LNCaP clone FGC (cell line): ENCODE measurements at regions not wholly inside any gene's neighbourhood (a gene's known extent, or its start where the extent isn't known, plus 50 kb on each side); places are given as distances from the start of the nearest gene placed in this dataset.

Source experiments
- DNase-seq: peaks from one replicate; pipeline ENCODE4 v3.0.0-alpha.2; 2011; ENCODE audit warnings: low read depth
- H3K4me3 ChIP-seq: 2 replicates; pipeline ENCODE4 v1.5.1; 2011; ENCODE audit warnings: mild to moderate bottlenecking, low read depth, low read length, control low read depth
- TF ChIP-seq, protein P1 (sequence below): IDR thresholded peaks from 2 replicates; pipeline ENCODE4 v1.5.1; 2012; ENCODE audit warnings: mild to moderate bottlenecking; ENCODE audit not compliant: control insufficient read depth, insufficient read depth; ENCODE audit errors: extremely low read depth

GRCh38 chr4:3818371-3818770, 52.2 kb downstream of the ADRA2C start:
- H3K4me3 ChIP-seq: no peak overlapping the region
- DNase-seq: no peak
- TF ChIP-seq, protein P1, sequence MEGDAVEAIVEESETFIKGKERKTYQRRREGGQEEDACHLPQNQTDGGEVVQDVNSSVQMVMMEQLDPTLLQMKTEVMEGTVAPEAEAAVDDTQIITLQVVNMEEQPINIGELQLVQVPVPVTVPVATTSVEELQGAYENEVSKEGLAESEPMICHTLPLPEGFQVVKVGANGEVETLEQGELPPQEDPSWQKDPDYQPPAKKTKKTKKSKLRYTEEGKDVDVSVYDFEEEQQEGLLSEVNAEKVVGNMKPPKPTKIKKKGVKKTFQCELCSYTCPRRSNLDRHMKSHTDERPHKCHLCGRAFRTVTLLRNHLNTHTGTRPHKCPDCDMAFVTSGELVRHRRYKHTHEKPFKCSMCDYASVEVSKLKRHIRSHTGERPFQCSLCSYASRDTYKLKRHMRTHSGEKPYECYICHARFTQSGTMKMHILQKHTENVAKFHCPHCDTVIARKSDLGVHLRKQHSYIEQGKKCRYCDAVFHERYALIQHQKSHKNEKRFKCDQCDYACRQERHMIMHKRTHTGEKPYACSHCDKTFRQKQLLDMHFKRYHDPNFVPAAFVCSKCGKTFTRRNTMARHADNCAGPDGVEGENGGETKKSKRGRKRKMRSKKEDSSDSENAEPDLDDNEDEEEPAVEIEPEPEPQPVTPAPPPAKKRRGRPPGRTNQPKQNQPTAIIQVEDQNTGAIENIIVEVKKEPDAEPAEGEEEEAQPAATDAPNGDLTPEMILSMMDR: no peak

GRCh38 chr4:3819210-3819919, 53.2 kb downstream of the ADRA2C start:
- H3K4me3 ChIP-seq: no peak overlapping the region
- TF ChIP-seq, protein P1: no peak
- DNase-seq: no peak

DNA sequence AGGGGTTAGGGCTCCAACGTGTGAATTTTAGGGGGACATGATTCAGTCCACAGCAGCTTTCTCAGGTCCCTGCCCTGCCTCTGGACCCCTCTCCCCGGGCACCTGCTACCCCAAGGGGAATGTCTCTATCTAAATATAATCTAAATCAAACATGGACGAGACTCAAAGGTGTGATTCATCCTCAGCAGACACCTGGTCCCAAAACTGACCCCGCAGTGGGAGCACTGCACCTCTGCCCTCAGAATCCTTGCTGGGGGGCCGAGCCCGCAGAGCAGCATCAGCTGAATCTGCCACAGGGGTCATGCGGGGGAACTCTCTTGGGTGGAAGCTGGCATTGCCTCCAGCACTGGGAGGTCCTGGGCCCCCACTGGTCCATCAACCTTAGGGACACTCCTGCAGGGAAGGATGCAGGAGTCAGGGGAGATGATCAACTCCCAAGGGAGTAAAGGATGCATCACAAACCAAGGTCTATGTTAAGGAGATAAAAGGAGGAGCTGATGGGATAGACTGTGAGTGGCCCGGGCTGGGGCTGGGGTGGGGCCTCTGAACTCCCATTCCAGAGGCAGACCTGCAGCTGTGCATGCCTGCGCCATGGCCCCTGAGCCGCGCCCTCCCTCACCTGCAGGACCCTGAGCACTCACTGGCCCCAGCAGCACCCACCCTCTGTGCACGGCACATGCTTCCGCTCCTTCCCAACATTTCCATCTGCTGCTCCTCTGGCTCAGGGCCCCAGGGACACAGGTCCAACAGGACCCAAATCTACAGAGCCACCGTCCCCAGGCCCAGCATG, 54.0 kb downstream of the ADRA2C start:
- no peak for DNase-seq
- TF ChIP-seq, protein P1: no peak
- no peak overlapping the region for H3K4me3 ChIP-seq

- no peak overlapping the region for H3K4me3 ChIP-seq
- no peak for DNase-seq
- TF ChIP-seq, protein P1: no peak
Measured at GRCh38 chr4:3820806-3821579, 54.8 kb downstream of the ADRA2C start.

DNA sequence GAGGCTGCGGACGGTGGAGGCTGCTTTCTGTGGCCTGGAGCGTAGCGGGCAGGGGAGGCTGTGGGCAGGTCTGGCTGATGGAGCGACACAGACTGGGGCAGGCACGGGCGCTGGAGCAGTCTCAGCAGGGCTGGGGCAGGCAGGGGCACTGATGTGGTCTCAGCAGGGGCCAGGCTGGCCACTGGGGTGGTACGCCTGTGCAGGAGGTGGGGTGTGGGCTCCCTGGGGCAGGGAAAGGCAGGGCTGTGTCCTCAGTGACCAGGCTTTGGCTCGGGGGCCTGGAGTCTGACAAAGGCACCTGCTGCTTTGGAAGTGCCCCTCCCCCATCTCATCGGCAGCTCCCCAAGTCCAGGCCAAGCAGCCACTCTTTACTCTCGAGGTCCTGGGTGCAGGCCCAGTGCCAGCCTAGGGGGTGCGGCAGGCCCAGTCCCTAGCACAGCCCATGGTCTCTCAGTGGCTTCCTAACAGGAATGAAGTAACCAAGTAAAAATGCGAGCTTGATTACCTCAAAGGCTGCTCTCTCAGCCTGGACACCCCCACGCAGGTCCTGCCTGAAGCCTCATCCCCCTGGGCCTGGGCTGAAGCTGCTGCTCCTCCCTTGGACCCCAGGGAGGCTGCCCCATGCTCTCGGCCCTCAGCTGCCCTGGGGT, 55.5 kb downstream of the ADRA2C start:
- H3K4me3 ChIP-seq: no peak overlapping the region
- DNase-seq: no peak
- TF ChIP-seq, protein P1: no peak

GRCh38 chr4:3822230-3822947, 56.2 kb downstream of the ADRA2C start:
- TF ChIP-seq, protein P1: no peak
- H3K4me3 ChIP-seq: no peak overlapping the region
- no peak for DNase-seq
